Activated T-cell treated with anti-CD3 and anti-CD28 coated beads, Interleukin-2, amount 50 U/mL, for 24 hours (primary cell): ENCODE measurements at regions not wholly inside any gene's neighbourhood (a gene's known extent, or its start where the extent isn't known, plus 50 kb on each side); places are given as distances from the start of the nearest gene placed in this dataset.

Experiments
- DNase-seq: peaks from one replicate; pipeline ENCODE4 v3.0.0-alpha.2; 2020
- H3K27ac Mint-ChIP-seq: 2 replicates; pipeline ENCODE4 v1.8.0; 2020; ENCODE audit warnings: mild to moderate bottlenecking, mixed read lengths
- H3K27me3 Mint-ChIP-seq: 2 replicates; pipeline ENCODE4 v1.8.0; 2020; ENCODE audit warnings: mixed read lengths
- H3K36me3 Mint-ChIP-seq: 2 replicates; pipeline ENCODE4 v1.8.0; 2020; ENCODE audit warnings: low read depth, mixed read lengths
- H3K4me1 Mint-ChIP-seq: 2 replicates; pipeline ENCODE4 v1.8.0; 2020; ENCODE audit warnings: low read depth, mixed read lengths
- H3K4me3 Mint-ChIP-seq: 2 replicates; pipeline ENCODE4 v1.8.0; 2020; ENCODE audit warnings: mild to moderate bottlenecking, moderate library complexity, mixed read lengths
- H3K9me3 Mint-ChIP-seq: 2 replicates; pipeline ENCODE4 v1.8.0; 2020; ENCODE audit warnings: mixed read lengths

DNA sequence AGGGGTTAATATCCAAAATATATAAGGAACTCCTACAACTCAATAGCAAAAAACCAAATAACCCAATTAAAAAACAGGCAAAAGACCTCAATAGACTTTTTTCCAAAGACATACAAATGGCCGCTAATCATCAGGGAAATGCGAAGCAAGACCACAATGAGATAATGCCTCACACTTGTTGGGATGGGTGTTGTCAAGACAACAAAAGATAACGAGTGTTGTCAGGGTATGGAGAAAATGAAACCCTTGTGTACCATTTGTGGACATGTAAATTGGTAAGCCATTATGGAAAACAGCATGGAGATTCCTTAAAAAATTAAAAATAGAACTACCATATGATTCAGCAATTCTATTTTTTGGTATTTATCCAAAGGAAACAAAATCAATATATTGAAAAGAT lies 620.2 kb downstream of the ACTL7B start:
- Mint-ChIP-seq H3K27me3 (no peaks in the 10 kb centered on the region), H3K36me3 (no peaks in the 10 kb centered on the region), H3K9me3 (peaks cover 16% of the 10 kb centered on the region), H3K4me1 (no peaks in the 10 kb centered on the region), H3K4me3 (no peak overlapping the region), H3K27ac (no peak overlapping the region)
- no peak for DNase-seq

DNA sequence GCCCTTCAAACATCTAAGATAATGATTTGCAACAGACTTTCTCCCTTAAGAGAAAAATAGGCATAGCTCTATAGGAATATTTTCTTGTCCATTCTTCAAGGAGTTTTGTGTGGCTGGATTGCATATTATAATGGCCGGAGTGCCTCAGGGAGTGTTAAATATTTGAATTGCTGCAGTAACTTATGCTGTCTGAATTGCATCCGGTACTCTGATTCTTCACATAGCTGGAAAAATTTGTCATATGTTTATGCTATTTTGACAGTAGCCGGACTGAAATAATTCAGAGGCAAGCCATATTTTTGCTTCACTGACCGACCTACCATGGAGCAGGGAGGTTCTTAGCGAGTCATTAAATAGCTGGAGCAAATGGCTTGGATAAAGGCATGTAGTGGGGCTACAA lies 621.0 kb downstream of the ACTL7B start:
- Mint-ChIP-seq H3K4me3 (no peak overlapping the region), H3K4me1 (no peaks in the 10 kb centered on the region), H3K9me3 (peaks cover 22% of the 10 kb centered on the region), H3K27ac (no peak overlapping the region), H3K36me3 (no peaks in the 10 kb centered on the region), H3K27me3 (no peaks in the 10 kb centered on the region)
- DNase-seq = no peak

- H3K36me3 Mint-ChIP-seq = no peaks in the 10 kb centered on the region
- H3K27me3 Mint-ChIP-seq = no peaks in the 10 kb centered on the region
Measured at GRCh38 chr9:108225149-108225800, 630.5 kb downstream of the ACTL7B start.

GRCh38 chr9:108224716-108225115 lies 631.1 kb downstream of the ACTL7B start:
- Mint-ChIP-seq H3K27ac (no peak overlapping the region), H3K36me3 (no peaks in the 10 kb centered on the region), H3K27me3 (no peaks in the 10 kb centered on the region), H3K9me3 (peaks cover 6% of the 10 kb centered on the region), H3K4me1 (no peaks in the 10 kb centered on the region), H3K4me3 (no peak overlapping the region)
- no peak for DNase-seq

More at GRCh38 chr9:108225149-108225800, 630.5 kb downstream of the ACTL7B start:
- H3K27ac Mint-ChIP-seq = no peak overlapping the region
- H3K4me3 Mint-ChIP-seq = no peak overlapping the region
- no peak for DNase-seq
- no peaks in the 10 kb centered on the region for H3K4me1 Mint-ChIP-seq
- peaks cover 10% of the 10 kb centered on the region for H3K9me3 Mint-ChIP-seq

- Mint-ChIP-seq H3K27ac (no peak overlapping the region), H3K36me3 (no peaks in the 10 kb centered on the region), H3K9me3 (peaks cover 11% of the 10 kb centered on the region), H3K4me3 (no peak overlapping the region), H3K27me3 (no peaks in the 10 kb centered on the region), H3K4me1 (no peaks in the 10 kb centered on the region)
- DNase-seq = no peak
Measured at GRCh38 chr9:108219664-108220063, 636.1 kb downstream of the ACTL7B start.

GRCh38 chr9:108217431-108218349 lies 638.1 kb downstream of the ACTL7B start:
- H3K4me1 Mint-ChIP-seq = no peaks in the 10 kb centered on the region
- no peak overlapping the region for H3K4me3 Mint-ChIP-seq
- H3K9me3 Mint-ChIP-seq = peaks cover 11% of the 10 kb centered on the region
- H3K27me3 Mint-ChIP-seq = no peaks in the 10 kb centered on the region
- DNase-seq = no peak
- no peak overlapping the region for H3K27ac Mint-ChIP-seq
- no peaks in the 10 kb centered on the region for H3K36me3 Mint-ChIP-seq

DNA sequence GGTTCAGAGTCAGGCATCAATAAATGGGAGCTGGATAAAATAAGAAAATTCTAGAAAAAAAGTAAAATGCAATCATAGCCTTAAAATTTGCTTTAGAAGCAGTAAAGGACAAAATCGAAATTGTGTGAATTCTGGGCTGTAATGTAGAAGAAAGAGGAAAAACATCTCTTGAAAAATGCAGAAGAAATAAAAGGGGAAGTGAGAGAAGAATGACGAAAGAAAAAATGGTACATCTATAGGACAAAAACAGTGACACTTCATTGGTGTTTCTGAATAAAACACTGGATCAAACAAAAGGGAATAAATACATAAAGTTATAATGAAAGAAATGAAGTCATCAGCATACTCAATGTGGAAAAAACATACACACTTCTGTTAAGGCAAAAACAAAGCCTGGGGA lies 642.3 kb downstream of the ACTL7B start:
- no peaks in the 10 kb centered on the region for H3K36me3 Mint-ChIP-seq
- DNase-seq = no peak
- no peak overlapping the region for H3K4me3 Mint-ChIP-seq
- no peaks in the 10 kb centered on the region for H3K4me1 Mint-ChIP-seq
- no peaks in the 10 kb centered on the region for H3K27me3 Mint-ChIP-seq
- H3K27ac Mint-ChIP-seq = no peak overlapping the region
- peaks cover 12% of the 10 kb centered on the region for H3K9me3 Mint-ChIP-seq

DNA sequence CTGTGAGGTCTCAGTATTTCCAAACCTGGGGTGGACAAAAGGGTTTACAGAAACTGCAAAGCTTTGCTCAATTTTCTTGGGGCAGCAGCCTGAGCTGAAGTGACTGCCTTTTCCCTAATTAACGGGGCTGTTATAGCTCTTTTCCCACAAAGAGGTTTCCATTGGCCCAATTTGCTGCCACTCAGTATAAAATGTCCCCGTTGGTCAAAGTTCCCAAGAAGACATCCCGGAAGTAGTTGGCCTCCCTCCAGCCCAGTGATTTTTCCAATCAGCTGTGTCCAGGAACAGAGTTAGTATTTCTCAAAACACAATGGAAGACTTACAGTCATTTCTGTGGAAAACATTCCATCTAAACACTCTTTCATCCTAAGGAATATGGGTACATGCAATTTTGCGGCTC lies 643.6 kb downstream of the ACTL7B start:
- Mint-ChIP-seq H3K4me3 (no peak overlapping the region), H3K36me3 (no peaks in the 10 kb centered on the region)

GRCh38 chr9:108211411-108211955 lies 644.3 kb downstream of the ACTL7B start:
- Mint-ChIP-seq H3K36me3 (no peaks in the 10 kb centered on the region), H3K9me3 (peaks cover 12% of the 10 kb centered on the region), H3K4me1 (no peaks in the 10 kb centered on the region), H3K27me3 (no peaks in the 10 kb centered on the region), H3K4me3 (no peak overlapping the region), H3K27ac (no peak overlapping the region)
- DNase-seq = no peak

More for the DNA sequence above, 643.6 kb downstream of the ACTL7B start:
- Mint-ChIP-seq H3K9me3 (peaks cover 12% of the 10 kb centered on the region), H3K4me1 (no peaks in the 10 kb centered on the region), H3K27me3 (no peaks in the 10 kb centered on the region), H3K27ac (no peak overlapping the region)
- DNase-seq = no peak

GRCh38 chr9:108209132-108209685 lies 646.6 kb downstream of the ACTL7B start:
- Mint-ChIP-seq H3K9me3 (peaks cover 10% of the 10 kb centered on the region), H3K4me1 (no peaks in the 10 kb centered on the region), H3K27ac (no peak overlapping the region), H3K4me3 (no peak overlapping the region), H3K27me3 (no peaks in the 10 kb centered on the region), H3K36me3 (no peaks in the 10 kb centered on the region)
- no peak for DNase-seq

- Mint-ChIP-seq H3K4me1 (no peaks in the 10 kb centered on the region), H3K36me3 (no peaks in the 10 kb centered on the region), H3K4me3 (no peak overlapping the region), H3K9me3 (peaks cover 10% of the 10 kb centered on the region), H3K27me3 (no peaks in the 10 kb centered on the region), H3K27ac (no peak overlapping the region)
- no peak for DNase-seq
Measured at GRCh38 chr9:108207561-108208165, 648.1 kb downstream of the ACTL7B start.

GRCh38 chr9:108205276-108205675 lies 650.5 kb downstream of the ACTL7B start:
- no peaks in the 10 kb centered on the region for H3K4me1 Mint-ChIP-seq
- H3K4me3 Mint-ChIP-seq = no peak overlapping the region
- no peaks in the 10 kb centered on the region for H3K36me3 Mint-ChIP-seq

DNA sequence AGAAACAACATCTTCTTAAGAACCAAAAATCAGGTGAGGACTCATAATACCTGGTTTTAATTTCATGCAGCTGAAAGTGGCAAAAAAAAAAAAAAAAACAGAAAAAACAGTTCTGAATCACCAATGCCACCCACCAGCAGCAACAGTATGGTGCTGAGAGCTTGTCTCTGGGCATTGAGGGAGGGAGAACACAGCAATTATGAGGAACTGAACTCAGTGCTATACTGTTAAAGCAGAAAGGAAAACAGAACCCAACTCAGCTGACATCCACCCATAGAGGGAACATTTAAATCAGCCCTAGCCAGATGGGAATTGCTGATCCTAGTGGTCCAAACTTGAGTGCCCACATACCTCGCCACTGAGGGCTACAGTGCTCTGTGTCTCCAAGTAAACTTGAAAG lies 657.9 kb downstream of the ACTL7B start:
- no peak for DNase-seq
- Mint-ChIP-seq H3K27ac (no peak overlapping the region), H3K4me1 (no peaks in the 10 kb centered on the region), H3K4me3 (no peak overlapping the region), H3K27me3 (no peaks in the 10 kb centered on the region), H3K36me3 (no peaks in the 10 kb centered on the region), H3K9me3 (peaks cover 13% of the 10 kb centered on the region)

More at GRCh38 chr9:108205276-108205675, 650.5 kb downstream of the ACTL7B start:
- no peaks in the 10 kb centered on the region for H3K27me3 Mint-ChIP-seq
- H3K27ac Mint-ChIP-seq = no peak overlapping the region
- no peak for DNase-seq
- peaks cover 11% of the 10 kb centered on the region for H3K9me3 Mint-ChIP-seq

GRCh38 chr9:108197008-108197365 lies 658.8 kb downstream of the ACTL7B start:
- DNase-seq = no peak
- no peak overlapping the region for H3K27ac Mint-ChIP-seq
- no peaks in the 10 kb centered on the region for H3K36me3 Mint-ChIP-seq
- H3K9me3 Mint-ChIP-seq = peaks cover 20% of the 10 kb centered on the region
- no peaks in the 10 kb centered on the region for H3K4me1 Mint-ChIP-seq
- no peak overlapping the region for H3K4me3 Mint-ChIP-seq
- H3K27me3 Mint-ChIP-seq = no peaks in the 10 kb centered on the region
